Activated CD4-positive, alpha-beta T cell treated with anti-CD3 and anti-CD28 coated beads, Interleukin-2, amount 10 ng/mL, durations not matched to agents 24 days and 14 days (primary cell): ENCODE measurements at regions not wholly inside any gene's neighbourhood (a gene's known extent, or its start where the extent isn't known, plus 50 kb on each side); places are given as distances from the start of the nearest gene placed in this dataset.

Experiments used
- DNase-seq: peaks from one replicate; pipeline ENCODE4 v3.0.0; 2022
- H3K27ac Mint-ChIP-seq: one replicate; pipeline ENCODE4 v1.8.0; 2022; ENCODE audit warnings: mild to moderate bottlenecking, mixed read lengths
- H3K27me3 Mint-ChIP-seq: one replicate; pipeline ENCODE4 v1.8.0; 2022; ENCODE audit warnings: mixed read lengths
- H3K36me3 Mint-ChIP-seq: one replicate; pipeline ENCODE4 v1.8.0; 2022; ENCODE audit warnings: low read depth, mild to moderate bottlenecking, mixed read lengths
- H3K4me1 Mint-ChIP-seq: one replicate; pipeline ENCODE4 v1.8.0; 2021; ENCODE audit warnings: mixed read lengths
- H3K4me3 Mint-ChIP-seq: one replicate; pipeline ENCODE4 v1.8.0; 2022; ENCODE audit warnings: mild to moderate bottlenecking, moderate library complexity, mixed read lengths
- H3K9me3 Mint-ChIP-seq: one replicate; pipeline ENCODE4 v1.8.0; 2021; ENCODE audit warnings: mixed read lengths
- intact Hi-C: fragments of 100-400 bp; cut with micrococcal nuclease; formaldehyde crosslinking; loops from one replicate; pipeline ENCODE4 v1.15.1; 2023

DNA sequence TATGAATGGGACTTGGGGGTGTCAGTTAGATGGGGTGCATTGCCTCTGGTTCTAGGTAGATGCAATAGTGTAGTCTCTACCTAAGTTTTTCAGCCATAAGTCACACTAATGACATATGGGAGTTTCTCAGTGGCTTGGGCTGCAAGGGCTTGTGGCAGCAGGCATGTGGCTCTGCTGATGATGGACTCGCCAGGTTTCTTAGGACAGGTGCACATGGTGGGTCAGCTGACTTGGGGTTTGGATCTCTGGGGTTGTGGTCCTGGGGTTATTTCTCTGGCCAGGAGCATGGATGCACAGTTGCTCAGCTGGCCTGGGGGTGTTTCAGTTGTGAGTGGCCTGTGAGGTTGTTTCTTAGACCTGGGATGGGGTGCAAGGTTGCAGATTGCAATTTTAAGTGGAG, 120.0 kb upstream of the DCBLD2 start:
- intact Hi-C loops, result loop anchor here (5.0 to 10.0 kb wide), 3 partner anchors 153 to 786 kb away; no protein-coding TSS in a partner anchor
- no peaks in the 10 kb centered on the region for H3K36me3 Mint-ChIP-seq
- no peaks in the 10 kb centered on the region for H3K4me1 Mint-ChIP-seq
- H3K27me3 Mint-ChIP-seq, result peaks cover 4% of the 10 kb centered on the region
- H3K27ac Mint-ChIP-seq, result no peak overlapping the region
- no peak for DNase-seq
- H3K9me3 Mint-ChIP-seq, result no peaks in the 10 kb centered on the region
- no peak overlapping the region for H3K4me3 Mint-ChIP-seq

DNA sequence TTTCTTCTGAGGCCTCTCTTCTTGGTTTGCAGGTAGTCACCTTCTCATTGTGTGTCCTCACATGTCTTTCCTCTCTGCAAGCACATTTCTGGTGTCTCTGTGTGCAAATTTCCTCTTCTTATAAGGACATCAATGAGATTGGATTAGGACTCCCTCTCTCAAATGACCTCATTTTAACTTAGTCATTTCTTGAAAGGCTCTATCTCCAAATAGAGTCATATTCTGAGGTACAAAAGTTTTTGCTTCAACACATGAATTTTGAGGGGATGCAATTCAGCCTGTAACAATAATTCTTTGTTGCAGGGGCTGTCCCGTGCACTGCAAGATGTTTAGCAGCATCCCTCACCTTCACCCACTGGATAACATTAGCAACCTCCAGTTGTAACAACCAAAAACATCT, 115.0 kb upstream of the DCBLD2 start:
- Mint-ChIP-seq H3K27me3 (no peaks in the 10 kb centered on the region), H3K27ac (no peak overlapping the region), H3K36me3 (no peaks in the 10 kb centered on the region), H3K9me3 (no peaks in the 10 kb centered on the region), H3K4me3 (no peak overlapping the region), H3K4me1 (no peaks in the 10 kb centered on the region)
- no peak for DNase-seq
- intact Hi-C loops, result no loop called here

DNA sequence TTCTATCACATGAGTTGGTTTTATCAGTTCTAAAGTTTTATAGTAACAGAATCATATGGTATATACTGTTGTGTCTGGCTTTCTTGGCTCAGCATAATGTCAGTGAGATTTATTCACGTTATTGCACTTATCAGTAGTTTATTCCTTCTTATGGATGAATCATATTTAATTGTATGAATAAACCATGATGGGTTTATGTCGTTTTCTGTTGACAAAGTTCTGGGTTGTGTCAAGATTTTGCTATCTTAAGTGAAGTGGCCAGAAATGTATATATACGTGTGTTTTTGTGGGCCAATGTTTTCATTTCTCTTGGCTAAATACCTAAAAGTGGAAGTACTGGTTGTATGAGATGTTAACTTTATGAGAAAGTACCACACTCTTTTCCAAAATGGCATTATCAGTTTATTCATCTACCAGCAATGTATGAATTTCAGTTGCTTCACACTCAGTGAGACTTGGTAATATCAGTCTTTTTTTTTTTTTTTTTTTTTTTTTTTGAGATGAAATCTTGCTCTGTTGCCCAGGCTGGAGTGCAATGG, 112.4 kb upstream of the DCBLD2 start:
- no peaks in the 10 kb centered on the region for H3K36me3 Mint-ChIP-seq
- no peak overlapping the region for H3K27ac Mint-ChIP-seq
- H3K4me3 Mint-ChIP-seq, result no peak overlapping the region
- H3K4me1 Mint-ChIP-seq, result no peaks in the 10 kb centered on the region
- no peaks in the 10 kb centered on the region for H3K27me3 Mint-ChIP-seq
- DNase-seq, result no peak
- H3K9me3 Mint-ChIP-seq, result no peaks in the 10 kb centered on the region
- intact Hi-C loops, result no loop called here

DNA sequence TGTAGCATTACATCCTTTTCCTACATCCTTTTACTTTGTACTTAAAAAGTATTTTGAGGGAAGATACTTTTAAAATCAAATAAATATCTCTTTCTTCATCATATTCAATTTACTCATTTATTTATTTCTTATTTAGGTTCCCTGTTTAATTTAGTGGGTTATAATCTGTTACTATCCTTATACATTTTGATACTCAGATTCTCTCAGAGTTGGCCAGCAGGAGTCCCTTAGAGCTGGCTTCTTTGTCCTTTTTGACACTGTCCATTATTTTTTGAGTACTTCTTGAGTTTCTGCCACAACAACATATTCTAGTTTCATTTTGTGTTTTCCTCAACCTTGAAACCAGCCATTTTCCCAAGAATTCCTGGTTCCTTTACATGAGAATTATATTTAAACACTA, 111.6 kb upstream of the DCBLD2 start:
- DNase-seq, result no peak
- Mint-ChIP-seq H3K9me3 (no peaks in the 10 kb centered on the region), H3K36me3 (no peaks in the 10 kb centered on the region), H3K4me3 (no peak overlapping the region), H3K27me3 (no peaks in the 10 kb centered on the region), H3K27ac (no peak overlapping the region), H3K4me1 (no peaks in the 10 kb centered on the region)
- intact Hi-C loops, result no loop called here

DNA sequence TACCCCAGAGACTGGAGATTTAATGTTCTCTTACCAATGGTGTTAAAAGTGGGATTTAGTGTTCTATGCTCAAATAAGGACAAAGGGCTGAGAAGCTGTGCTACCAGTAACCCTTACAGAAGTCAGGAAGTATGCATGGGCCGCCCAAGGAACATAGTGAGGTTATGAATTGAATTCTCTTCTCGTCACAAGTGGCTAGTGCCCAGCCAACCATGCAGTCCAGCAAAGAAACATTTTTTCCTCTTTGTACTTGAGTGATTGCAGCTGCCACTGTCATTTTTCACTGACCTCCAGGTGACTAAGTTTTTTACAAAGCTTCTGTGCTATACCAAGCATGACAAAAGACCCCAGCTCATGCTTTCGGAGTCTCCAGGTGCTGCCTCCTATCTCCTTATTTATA, 110.6 kb upstream of the DCBLD2 start:
- intact Hi-C loops, result no loop called here

DNA sequence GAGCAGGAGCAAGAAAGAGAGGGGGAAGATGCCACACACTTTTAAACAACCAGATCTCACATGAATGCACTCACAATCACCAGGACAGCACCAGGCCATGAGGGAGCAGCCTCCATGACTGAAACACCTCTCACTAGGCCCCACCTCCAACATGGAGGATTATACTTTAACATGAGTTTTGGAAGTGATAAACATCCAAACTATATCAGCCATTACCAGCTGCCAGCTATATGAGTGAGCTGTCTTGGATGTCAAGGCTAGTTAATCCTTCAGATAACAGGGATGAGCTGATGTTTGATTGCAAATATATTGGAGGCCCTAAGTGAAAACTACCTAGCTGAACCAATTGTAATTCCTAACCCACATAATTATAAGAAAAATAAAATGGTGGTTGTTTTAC, 108.4 kb upstream of the DCBLD2 start:
- no peaks in the 10 kb centered on the region for H3K4me1 Mint-ChIP-seq
- no peak for DNase-seq
- H3K27ac Mint-ChIP-seq, result no peak overlapping the region
- H3K4me3 Mint-ChIP-seq, result no peak overlapping the region
- no peaks in the 10 kb centered on the region for H3K27me3 Mint-ChIP-seq
- no peaks in the 10 kb centered on the region for H3K36me3 Mint-ChIP-seq
- intact Hi-C loops, result no loop called here
- no peaks in the 10 kb centered on the region for H3K9me3 Mint-ChIP-seq

More for the DNA sequence above, 110.6 kb upstream of the DCBLD2 start:
- H3K36me3 Mint-ChIP-seq, result no peaks in the 10 kb centered on the region
- DNase-seq, result no peak
- H3K4me1 Mint-ChIP-seq, result no peaks in the 10 kb centered on the region
- H3K27me3 Mint-ChIP-seq, result no peaks in the 10 kb centered on the region
- no peaks in the 10 kb centered on the region for H3K9me3 Mint-ChIP-seq
- no peak overlapping the region for H3K27ac Mint-ChIP-seq
- no peak overlapping the region for H3K4me3 Mint-ChIP-seq

DNA sequence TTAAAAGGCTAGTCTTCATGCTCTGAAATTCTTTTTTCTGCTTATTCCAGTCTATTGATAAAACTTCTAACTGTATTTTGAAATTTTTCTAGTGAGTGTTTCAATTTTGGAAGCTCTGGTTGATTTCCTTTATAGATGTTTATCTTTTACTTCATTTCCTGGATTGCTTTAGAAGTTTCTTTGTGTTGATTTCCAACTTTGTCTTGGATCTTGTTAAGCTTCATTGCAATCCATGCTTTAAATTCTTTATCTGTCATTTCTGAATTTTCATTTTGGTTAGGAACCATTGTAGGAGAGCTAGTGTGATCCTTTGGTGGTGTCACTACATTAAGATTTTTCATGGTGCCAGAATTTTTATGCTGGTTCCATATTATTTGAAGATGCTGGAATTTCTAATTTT, 105.2 kb upstream of the DCBLD2 start:
- intact Hi-C loops, result no loop called here
- H3K4me1 Mint-ChIP-seq, result no peaks in the 10 kb centered on the region
- H3K27me3 Mint-ChIP-seq, result no peaks in the 10 kb centered on the region
- H3K36me3 Mint-ChIP-seq, result no peaks in the 10 kb centered on the region
- H3K4me3 Mint-ChIP-seq, result no peak overlapping the region
- H3K27ac Mint-ChIP-seq, result no peak overlapping the region
- DNase-seq, result no peak
- H3K9me3 Mint-ChIP-seq, result no peaks in the 10 kb centered on the region

DNA sequence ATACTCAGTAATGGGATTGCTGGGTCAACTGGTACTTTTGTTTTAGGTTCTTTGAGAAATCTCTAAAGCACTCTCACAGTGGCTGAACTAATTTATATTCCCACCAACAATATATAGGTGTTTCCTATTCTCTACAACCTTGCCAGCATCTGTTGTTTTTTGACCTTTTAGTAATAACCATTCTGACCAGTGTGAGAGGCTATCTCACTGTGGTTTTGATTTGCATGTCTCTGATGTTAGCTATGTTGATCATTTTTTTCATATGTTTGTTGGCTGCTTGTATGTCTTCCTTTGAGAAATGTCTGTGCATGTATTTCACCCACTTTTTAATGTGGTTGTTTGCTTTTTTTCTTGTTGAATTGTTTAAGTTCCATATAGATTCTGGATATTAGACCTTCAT, 98.2 kb upstream of the DCBLD2 start:
- DNase-seq, result no peak
- H3K4me1 Mint-ChIP-seq, result no peaks in the 10 kb centered on the region
- H3K9me3 Mint-ChIP-seq, result no peaks in the 10 kb centered on the region
- H3K36me3 Mint-ChIP-seq, result no peaks in the 10 kb centered on the region
- no peak overlapping the region for H3K27ac Mint-ChIP-seq
- intact Hi-C loops, result no loop called here
- no peak overlapping the region for H3K4me3 Mint-ChIP-seq
- peaks cover 2% of the 10 kb centered on the region for H3K27me3 Mint-ChIP-seq

DNA sequence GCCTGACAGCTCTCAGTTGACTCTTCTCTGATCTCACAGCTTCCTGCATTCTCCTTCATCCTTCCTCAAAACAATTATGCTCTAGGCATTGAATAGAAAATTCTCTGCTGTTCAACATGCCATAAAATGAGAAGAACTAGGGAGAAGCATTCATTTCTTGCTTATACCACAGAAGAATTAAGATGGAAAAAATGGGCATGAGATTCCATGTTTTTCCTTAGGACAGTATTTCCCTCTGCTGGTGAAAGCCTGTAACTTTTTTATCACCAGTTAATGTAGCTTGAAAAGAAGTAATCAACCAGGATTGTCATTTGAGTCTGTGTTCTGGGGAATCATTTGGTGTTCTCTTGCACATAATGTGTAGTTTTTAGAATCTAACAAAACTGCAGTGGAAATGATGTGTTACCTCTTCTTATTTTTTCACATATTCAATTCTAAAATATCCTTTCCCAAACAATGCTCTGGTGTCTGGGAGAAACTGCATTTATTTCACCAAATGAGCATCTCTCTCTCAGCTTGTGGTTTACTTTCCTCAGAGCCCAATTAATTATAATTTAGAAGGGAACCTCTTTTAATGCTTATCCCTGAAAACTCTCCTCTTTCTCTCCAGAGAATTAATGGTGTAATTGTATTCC, 92.8 kb upstream of the DCBLD2 start:
- Mint-ChIP-seq H3K27ac (no peak overlapping the region), H3K27me3 (peaks cover 6% of the 10 kb centered on the region), H3K4me3 (no peak overlapping the region), H3K9me3 (no peaks in the 10 kb centered on the region), H3K36me3 (no peaks in the 10 kb centered on the region), H3K4me1 (no peaks in the 10 kb centered on the region)
- intact Hi-C loops, result loop anchor here (5.0 kb wide), 1 partner anchor 177 kb away; no protein-coding TSS in a partner anchor
- no peak for DNase-seq

DNA sequence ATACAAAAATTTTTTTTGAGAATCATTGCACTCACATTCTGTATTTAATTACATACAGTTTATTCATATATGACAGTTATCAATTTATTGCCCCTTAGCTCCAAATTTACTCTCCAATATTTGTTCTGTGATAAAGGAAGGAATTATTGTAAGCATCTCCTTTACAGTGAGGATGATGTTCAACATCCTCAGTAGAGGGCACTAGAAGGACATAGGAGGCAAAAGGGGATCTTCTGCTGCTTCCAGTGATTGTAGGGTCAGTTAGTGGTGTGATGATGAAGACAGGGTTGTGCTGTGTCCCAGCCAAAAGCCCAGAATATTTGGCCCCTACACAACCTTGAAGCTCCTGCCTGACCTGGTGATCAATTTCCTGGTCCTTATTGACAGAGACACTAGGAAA, 89.9 kb upstream of the DCBLD2 start:
- no peak for DNase-seq
- Mint-ChIP-seq H3K27ac (no peak overlapping the region), H3K36me3 (no peaks in the 10 kb centered on the region), H3K4me1 (no peaks in the 10 kb centered on the region), H3K9me3 (no peaks in the 10 kb centered on the region), H3K4me3 (no peak overlapping the region), H3K27me3 (peaks cover 6% of the 10 kb centered on the region)
- intact Hi-C loops, result loop anchor here (5.0 kb wide), 1 partner anchor 174 kb away; no protein-coding TSS in a partner anchor

DNA sequence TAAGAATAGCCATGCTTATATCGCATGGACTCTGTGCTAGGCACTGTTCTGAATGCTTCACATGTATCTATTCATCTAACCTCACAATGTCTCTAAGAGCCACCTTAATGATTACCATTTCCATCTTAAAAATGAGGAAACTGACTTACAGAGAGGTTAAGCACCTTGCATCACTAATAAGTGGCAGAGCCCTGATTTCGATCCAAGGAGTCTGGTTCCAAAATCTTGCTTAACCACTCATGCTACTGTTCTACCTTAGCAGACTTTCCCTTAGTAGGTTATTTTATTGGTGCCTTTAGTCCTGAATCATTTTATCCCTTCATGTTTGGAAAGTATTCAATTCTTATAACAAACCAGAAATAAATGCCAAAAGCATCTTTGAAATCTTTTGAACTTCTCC, 89.2 kb upstream of the DCBLD2 start:
- no peaks in the 10 kb centered on the region for H3K36me3 Mint-ChIP-seq
- no peaks in the 10 kb centered on the region for H3K4me1 Mint-ChIP-seq
- intact Hi-C loops, result loop anchor here (5.0 kb wide), 1 partner anchor 173 kb away; no protein-coding TSS in a partner anchor
- H3K9me3 Mint-ChIP-seq, result no peaks in the 10 kb centered on the region
- H3K27me3 Mint-ChIP-seq, result peaks cover 8% of the 10 kb centered on the region
- H3K27ac Mint-ChIP-seq, result no peak overlapping the region
- DNase-seq, result no peak
- no peak overlapping the region for H3K4me3 Mint-ChIP-seq

DNA sequence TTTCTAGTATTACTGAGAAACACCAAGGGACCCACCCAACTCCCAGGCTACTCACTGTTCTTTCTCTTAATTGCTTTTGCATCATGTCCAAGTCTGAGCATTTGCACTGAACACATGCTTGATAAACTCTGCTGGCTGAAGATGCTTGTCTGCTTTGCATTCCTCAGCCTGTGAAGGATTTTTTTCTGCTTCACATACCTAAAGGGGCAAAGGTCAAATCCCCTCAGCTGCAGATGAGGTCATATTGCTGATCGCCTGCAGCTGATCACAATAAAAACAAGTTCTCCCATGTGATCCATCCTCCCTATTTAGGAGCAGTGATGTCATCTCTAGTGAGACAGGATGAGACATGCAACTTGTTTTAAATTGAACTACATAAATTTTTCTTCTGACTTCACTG, 84.6 kb upstream of the DCBLD2 start:
- Mint-ChIP-seq H3K27me3 (peaks cover 8% of the 10 kb centered on the region), H3K4me3 (no peak overlapping the region), H3K9me3 (no peaks in the 10 kb centered on the region), H3K27ac (no peak overlapping the region), H3K36me3 (no peaks in the 10 kb centered on the region), H3K4me1 (no peaks in the 10 kb centered on the region)
- DNase-seq, result no peak
- intact Hi-C loops, result no loop called here

DNA sequence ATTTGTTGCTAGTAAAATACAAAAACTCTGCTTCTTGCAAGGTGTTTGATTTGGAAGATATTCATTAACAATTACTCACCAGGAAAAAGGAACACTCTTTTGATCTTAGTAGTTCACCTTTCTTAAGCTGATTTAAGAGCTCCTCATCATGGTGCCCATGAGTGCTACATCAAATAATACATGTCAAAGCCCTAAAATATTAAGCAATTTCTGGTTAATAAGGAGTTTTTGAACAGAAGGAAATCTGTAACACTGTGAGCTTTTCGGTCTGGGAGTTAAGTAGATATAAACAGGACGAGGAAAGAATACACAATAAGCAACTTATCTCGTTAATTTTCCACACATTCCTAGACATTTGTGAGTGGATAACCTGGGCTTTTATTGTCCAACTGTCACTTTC, 83.9 kb upstream of the DCBLD2 start:
- Mint-ChIP-seq H3K27me3 (peaks cover 8% of the 10 kb centered on the region), H3K36me3 (no peaks in the 10 kb centered on the region), H3K27ac (no peak overlapping the region), H3K4me1 (no peaks in the 10 kb centered on the region), H3K9me3 (no peaks in the 10 kb centered on the region), H3K4me3 (no peak overlapping the region)
- intact Hi-C loops, result no loop called here
- no peak for DNase-seq

DNA sequence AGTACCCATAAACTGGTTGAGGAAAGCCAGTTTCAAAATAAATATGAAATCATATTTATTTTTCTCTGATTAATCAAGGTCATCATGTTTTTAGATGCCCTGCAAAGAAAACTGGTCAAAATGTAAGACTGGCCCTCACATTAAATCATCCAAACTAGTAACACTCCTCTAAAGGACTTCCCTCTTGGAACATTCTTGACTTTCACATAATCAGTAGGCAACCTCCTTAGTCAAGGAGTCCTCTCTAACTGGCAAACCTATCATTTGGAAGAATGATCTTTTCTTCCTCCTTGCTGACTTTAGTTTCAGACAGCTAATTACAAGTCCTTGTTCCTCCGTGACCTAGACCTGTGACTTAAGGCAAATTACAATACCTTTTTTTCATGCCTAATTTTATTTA, 82.5 kb upstream of the DCBLD2 start:
- no peak for DNase-seq
- H3K27me3 Mint-ChIP-seq, result peaks cover 12% of the 10 kb centered on the region
- H3K4me1 Mint-ChIP-seq, result no peaks in the 10 kb centered on the region
- no peak overlapping the region for H3K4me3 Mint-ChIP-seq
- intact Hi-C loops, result no loop called here
- no peaks in the 10 kb centered on the region for H3K36me3 Mint-ChIP-seq
- H3K9me3 Mint-ChIP-seq, result no peaks in the 10 kb centered on the region
- H3K27ac Mint-ChIP-seq, result no peak overlapping the region

DNA sequence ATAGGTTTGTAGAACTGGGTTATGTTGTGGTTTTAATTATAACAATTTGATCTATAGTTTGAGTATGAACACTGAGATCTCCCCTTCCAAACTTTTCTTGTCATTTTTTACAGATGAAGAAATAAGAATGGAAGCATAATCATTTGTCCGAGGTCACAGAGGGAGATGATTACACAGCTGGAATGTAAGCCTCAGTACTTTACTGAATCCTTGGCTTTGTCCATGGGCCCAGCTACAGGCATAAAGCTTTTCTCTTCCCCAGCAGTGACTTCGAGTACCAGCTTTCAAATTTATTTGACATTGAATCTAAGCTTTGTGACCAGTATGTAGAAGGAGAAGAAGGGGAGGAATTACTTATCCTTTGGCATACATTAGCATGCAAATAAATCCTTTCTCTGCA, 80.9 kb upstream of the DCBLD2 start:
- Mint-ChIP-seq H3K4me3 (no peak overlapping the region), H3K27ac (no peak overlapping the region), H3K36me3 (no peaks in the 10 kb centered on the region), H3K27me3 (peaks cover 13% of the 10 kb centered on the region), H3K4me1 (peaks cover 5% of the 10 kb centered on the region), H3K9me3 (no peaks in the 10 kb centered on the region)
- intact Hi-C loops, result no loop called here
- DNase-seq, result no peak
